ENCODE measurements at regions not wholly inside any gene's neighbourhood (a gene's known extent, or its start where the extent isn't known, plus 50 kb on each side); places are given as distances from the start of the nearest gene placed in this dataset.

- Mint-ChIP-seq H3K36me3 (ENCODE audit: low read depth) (no peaks in the 10 kb centered on the region), H3K4me3 (no peak overlapping the region), H3K27me3 (peaks cover 13% of the 10 kb centered on the region), H3K4me1 (no peaks in the 10 kb centered on the region), H3K27ac (no peak overlapping the region)
- H3K9me3 ChIP-seq (ENCODE audit: control insufficient read depth, low read length, poor library complexity, severe bottlenecking) = no peaks in the 10 kb centered on the region
- DNase-seq (no peak), ATAC-seq (no peak)
Observed at GRCh38 chr3:23701716-23702597, 103.8 kb upstream of the UBE2E1 start.

GRCh38 chr3:23704298-23704697, 101.5 kb upstream of the UBE2E1 start:
- DNase-seq (no peak), ATAC-seq (no peak)
- H3K4me1 Mint-ChIP-seq = no peaks in the 10 kb centered on the region
- H3K9me3 ChIP-seq (ENCODE audit: control insufficient read depth, low read length, poor library complexity, severe bottlenecking) = no peaks in the 10 kb centered on the region
- no peak overlapping the region for H3K27ac Mint-ChIP-seq
- no peak overlapping the region for H3K4me3 Mint-ChIP-seq
- no peaks in the 10 kb centered on the region for H3K36me3 Mint-ChIP-seq (ENCODE audit: low read depth)
- peaks cover 13% of the 10 kb centered on the region for H3K27me3 Mint-ChIP-seq

GRCh38 chr3:23706111-23706510, 99.6 kb upstream of the UBE2E1 start:
- H3K36me3 Mint-ChIP-seq (ENCODE audit: low read depth) = no peaks in the 10 kb centered on the region
- H3K27me3 Mint-ChIP-seq = peaks cover 20% of the 10 kb centered on the region
- no peaks in the 10 kb centered on the region for H3K4me1 Mint-ChIP-seq
- no peak overlapping the region for H3K4me3 Mint-ChIP-seq
- H3K9me3 ChIP-seq (ENCODE audit: control insufficient read depth, low read length, poor library complexity, severe bottlenecking) = no peaks in the 10 kb centered on the region
- H3K27ac Mint-ChIP-seq = no peak overlapping the region
- DNase-seq = no peak
- ATAC-seq = no peak

- H3K36me3 Mint-ChIP-seq (ENCODE audit: low read depth) = no peaks in the 10 kb centered on the region
Observed at GRCh38 chr3:23709987-23710386, 95.8 kb upstream of the UBE2E1 start.

GRCh38 chr3:23710555-23710954, 95.2 kb upstream of the UBE2E1 start:
- no peak overlapping the region for H3K4me3 Mint-ChIP-seq
- peaks cover 41% of the 10 kb centered on the region for H3K27me3 Mint-ChIP-seq
- H3K4me1 Mint-ChIP-seq = no peaks in the 10 kb centered on the region
- no peaks in the 10 kb centered on the region for H3K36me3 Mint-ChIP-seq (ENCODE audit: low read depth)
- DNase-seq = no peak
- no peak for ATAC-seq
- H3K9me3 ChIP-seq (ENCODE audit: control insufficient read depth, low read length, poor library complexity, severe bottlenecking) = no peaks in the 10 kb centered on the region
- H3K27ac Mint-ChIP-seq = no peak overlapping the region

More at GRCh38 chr3:23709987-23710386, 95.8 kb upstream of the UBE2E1 start:
- H3K9me3 ChIP-seq (ENCODE audit: control insufficient read depth, low read length, poor library complexity, severe bottlenecking) = no peaks in the 10 kb centered on the region
- DNase-seq = no peak
- Mint-ChIP-seq H3K4me3 (no peak overlapping the region), H3K27me3 (peaks cover 46% of the 10 kb centered on the region), H3K4me1 (no peaks in the 10 kb centered on the region), H3K27ac (no peak overlapping the region)
- ATAC-seq = no peak

GRCh38 chr3:23711916-23712494, 93.8 kb upstream of the UBE2E1 start:
- Mint-ChIP-seq H3K36me3 (ENCODE audit: low read depth) (no peaks in the 10 kb centered on the region), H3K27ac (no peak overlapping the region), H3K4me3 (no peak overlapping the region), H3K4me1 (no peaks in the 10 kb centered on the region), H3K27me3 (peaks cover 33% of the 10 kb centered on the region)
- ATAC-seq = no peak
- no peak for DNase-seq
- no peaks in the 10 kb centered on the region for H3K9me3 ChIP-seq (ENCODE audit: control insufficient read depth, low read length, poor library complexity, severe bottlenecking)

GRCh38 chr3:23712656-23713559, 92.8 kb upstream of the UBE2E1 start:
- Mint-ChIP-seq H3K27ac (no peak overlapping the region), H3K4me3 (no peak overlapping the region), H3K36me3 (ENCODE audit: low read depth) (no peaks in the 10 kb centered on the region), H3K27me3 (peaks cover 33% of the 10 kb centered on the region), H3K4me1 (no peaks in the 10 kb centered on the region)
- ATAC-seq (no peak), DNase-seq (no peak)
- no peaks in the 10 kb centered on the region for H3K9me3 ChIP-seq (ENCODE audit: control insufficient read depth, low read length, poor library complexity, severe bottlenecking)

- H3K4me1 Mint-ChIP-seq = no peaks in the 10 kb centered on the region
- DNase-seq = no peak
- H3K27me3 Mint-ChIP-seq = peaks cover 37% of the 10 kb centered on the region
- no peak for ATAC-seq
- H3K4me3 Mint-ChIP-seq = peak overlapping the region; percentile 25
- no peaks in the 10 kb centered on the region for H3K36me3 Mint-ChIP-seq (ENCODE audit: low read depth)
- no peak overlapping the region for H3K27ac Mint-ChIP-seq
- H3K9me3 ChIP-seq (ENCODE audit: control insufficient read depth, low read length, poor library complexity, severe bottlenecking) = no peaks in the 10 kb centered on the region
Observed at GRCh38 chr3:23713641-23714040, 92.1 kb upstream of the UBE2E1 start.

GRCh38 chr3:23720059-23720458, 85.7 kb upstream of the UBE2E1 start:
- H3K4me3 Mint-ChIP-seq = no peak overlapping the region
- H3K9me3 ChIP-seq (ENCODE audit: control insufficient read depth, low read length, poor library complexity, severe bottlenecking) = no peaks in the 10 kb centered on the region
- peaks cover 4% of the 10 kb centered on the region for H3K36me3 Mint-ChIP-seq (ENCODE audit: low read depth)
- H3K27ac Mint-ChIP-seq = no peak overlapping the region
- peaks cover 4% of the 10 kb centered on the region for H3K27me3 Mint-ChIP-seq
- no peak for DNase-seq
- ATAC-seq = no peak
- no peaks in the 10 kb centered on the region for H3K4me1 Mint-ChIP-seq

- H3K4me3 Mint-ChIP-seq = no peak overlapping the region
- DNase-seq = no peak
- H3K27ac Mint-ChIP-seq = no peak overlapping the region
- ATAC-seq = no peak
- H3K4me1 Mint-ChIP-seq = no peaks in the 10 kb centered on the region
- peaks cover 4% of the 10 kb centered on the region for H3K27me3 Mint-ChIP-seq
- peaks cover 4% of the 10 kb centered on the region for H3K36me3 Mint-ChIP-seq (ENCODE audit: low read depth)
- no peaks in the 10 kb centered on the region for H3K9me3 ChIP-seq (ENCODE audit: control insufficient read depth, low read length, poor library complexity, severe bottlenecking)
Observed at GRCh38 chr3:23720885-23721284, 84.9 kb upstream of the UBE2E1 start.

- H3K27me3 Mint-ChIP-seq = peaks cover 4% of the 10 kb centered on the region
- no peaks in the 10 kb centered on the region for H3K9me3 ChIP-seq (ENCODE audit: control insufficient read depth, low read length, poor library complexity, severe bottlenecking)
- DNase-seq (no peak), ATAC-seq (no peak)
- no peak overlapping the region for H3K27ac Mint-ChIP-seq
- H3K4me3 Mint-ChIP-seq = no peak overlapping the region
- H3K4me1 Mint-ChIP-seq = peaks cover 7% of the 10 kb centered on the region
- peaks cover 4% of the 10 kb centered on the region for H3K36me3 Mint-ChIP-seq (ENCODE audit: low read depth)
Observed at GRCh38 chr3:23723141-23723540, 82.6 kb upstream of the UBE2E1 start.

GRCh38 chr3:23723930-23724329, 81.8 kb upstream of the UBE2E1 start:
- peaks cover 7% of the 10 kb centered on the region for H3K4me1 Mint-ChIP-seq
- H3K27me3 Mint-ChIP-seq = no peaks in the 10 kb centered on the region
- ATAC-seq = no peak
- no peak overlapping the region for H3K4me3 Mint-ChIP-seq
- DNase-seq = no peak
- peaks cover 4% of the 10 kb centered on the region for H3K36me3 Mint-ChIP-seq (ENCODE audit: low read depth)
- no peaks in the 10 kb centered on the region for H3K9me3 ChIP-seq (ENCODE audit: control insufficient read depth, low read length, poor library complexity, severe bottlenecking)
- H3K27ac Mint-ChIP-seq = no peak overlapping the region
